HepG2 (cell line): ENCODE measurements at regions not wholly inside any gene's neighbourhood (a gene's known extent, or its start where the extent isn't known, plus 50 kb on each side); places are given as distances from the start of the nearest gene placed in this dataset.

ENCODE experiments used
- ATAC-seq: fragments of 200-7000 bp; cut with Tn5 transposase; 3 replicates; pipeline ENCODE4 v1.9.1; 2020; ENCODE audit warnings: mild to moderate bottlenecking, moderate library complexity
- BruUV-seq: library from RNA; stranded (reverse); fragments of 400-500 nt; replicated peaks from 2 replicates; lab custom pipeline; 2021; lab: Mats Ljungman, UMichigan
- CTCF ChIA-PET: fragments of 300-600 bp; formaldehyde crosslinking; extraction: SDS; loops from one replicate; lab custom pipeline; 2021; ENCODE audit warnings: low total read pairs, inconsistent platforms, low intra/inter-chr PET ratio; lab: Yijun Ruan, JAX
- POLR2A ChIA-PET: fragments of 350-600 bp; sonication (Branson Sonifier 250); formaldehyde crosslinking; loops from one replicate; lab custom pipeline; 2020; ENCODE audit warnings: antibody characterized with exemption, inconsistent platforms; lab: Yijun Ruan, JAX
- DNase-seq: peaks from one replicate; pipeline ENCODE4 v3.0.0-alpha.2; 2015; ENCODE audit warnings: low spot score
- FAIRE-seq: peaks from 3 replicates; lab custom pipeline; 2011; peaks lifted over from hg19 to GRCh38; lab: Jason Lieb, UNC
- H2AFZ ChIP-seq: one replicate; pipeline ENCODE4 v1.6.1; 2011; ENCODE audit warnings: low read length, inconsistent platforms
- H3K27ac ChIP-seq: fragments of 300-600 bp; 3 replicates; pipeline ENCODE4 v1.8.0; 2011; ENCODE audit warnings: mixed run types, mild to moderate bottlenecking, mixed read lengths, low read length, inconsistent platforms; ENCODE audit not compliant: insufficient read depth; ENCODE audit errors: extremely low read length
- H3K27me3 ChIP-seq, 2 experiments: fragments of 200-600 bp in 1 of 2; 2 replicates in 1 of 2; 3 replicates in 1 of 2; pipeline versions ENCODE4 v1.6.0 to v1.8.0; 2011; ENCODE audit warnings: low read length in 2 of 2, mild to moderate bottlenecking in 2 of 2, moderate library complexity in 2 of 2, inconsistent platforms in 1 of 2; ENCODE audit not compliant: insufficient read depth in 2 of 2, control insufficient read depth in 1 of 2
- H3K36me3 ChIP-seq, 2 experiments: fragments of 200-600 bp in 1 of 2; replicated peaks in 1 of 2; 2 replicates in 1 of 2; 3 replicates in 1 of 2; pipeline versions ENCODE4 v1.5.1 to v1.8.0; 2011; ENCODE audit warnings: low read length in 2 of 2, inconsistent platforms in 1 of 2; ENCODE audit not compliant: insufficient read depth in 2 of 2, control insufficient read depth in 1 of 2
- H3K4me1 ChIP-seq: 2 replicates; pipeline ENCODE4 v1.5.1; 2012; ENCODE audit warnings: low read length, inconsistent platforms; ENCODE audit not compliant: insufficient read depth
- H3K4me2 ChIP-seq: 2 replicates; pipeline ENCODE4 v1.6.0; 2011; ENCODE audit warnings: low read depth, low read length, inconsistent platforms
- H3K4me3 ChIP-seq, 3 experiments: fragments of 200-600 bp in 1 of 3; sonication (generic), shearing (Covaris generic) in 1 of 3; replicated peaks in 1 of 3; 2 replicates each; pipeline ENCODE4 v1.5.1; 2011 to 2016; ENCODE audit warnings: low read length in 3 of 3, inconsistent platforms in 2 of 3, low read depth in 2 of 3, mild to moderate bottlenecking in 2 of 3, control low read depth in 1 of 3, mixed read lengths in 1 of 3; ENCODE audit not compliant: insufficient read depth in 1 of 3
- H3K79me2 ChIP-seq: one replicate; pipeline ENCODE4 v1.6.1; 2011; ENCODE audit warnings: low read length, inconsistent platforms; ENCODE audit not compliant: insufficient read depth
- H3K9ac ChIP-seq: 2 replicates; pipeline ENCODE4 v1.6.0; 2011; ENCODE audit warnings: mild to moderate bottlenecking, low read depth, low read length, inconsistent platforms; ENCODE audit not compliant: insufficient read depth
- H3K9me3 ChIP-seq: 2 replicates; pipeline ENCODE4 v1.5.1; 2012; ENCODE audit warnings: mild to moderate bottlenecking, low read length
- H4K20me1 ChIP-seq: 2 replicates; pipeline ENCODE4 v1.6.0; 2011; ENCODE audit warnings: inconsistent platforms, mild to moderate bottlenecking, low read length, moderate library complexity; ENCODE audit not compliant: insufficient read depth
- HDAC2 ChIP-seq: sonication (generic); formaldehyde crosslinking; IDR thresholded peaks from 2 replicates; pipeline ENCODE4 v1.4.0; 2020; ENCODE audit warnings: missing genetic modification reagents
- MAFG ChIP-seq: sonication (generic); formaldehyde crosslinking; IDR thresholded peaks from 2 replicates; pipeline ENCODE4 v1.5.1; 2020; ENCODE audit warnings: mild to moderate bottlenecking, missing genetic modification reagents
- PHF21A ChIP-seq: sonication (generic); formaldehyde crosslinking; IDR thresholded peaks from 2 replicates; pipeline ENCODE4 v1.5.0; 2020; ENCODE audit warnings: mild to moderate bottlenecking, missing genetic modification reagents
- TAF1 ChIP-seq: sonication (generic); formaldehyde crosslinking; IDR thresholded peaks from 2 replicates; pipeline ENCODE4 v1.4.0; 2020; ENCODE audit warnings: missing genetic modification reagents
- ZKSCAN1 ChIP-seq: fragments of 150-350 bp; IDR thresholded peaks from 2 replicates; pipeline ENCODE4 v1.6.1; 2014; ENCODE audit warnings: low read length
- ZNF501 ChIP-seq: sonication (generic); formaldehyde crosslinking; IDR thresholded peaks from 2 replicates; pipeline ENCODE4 v1.5.1; 2020; ENCODE audit warnings: mild to moderate bottlenecking, moderate library complexity, missing genetic modification reagents
- WGBS: methylation state at CpG from one replicate; pipeline ENCODE4 v1.1.6; 2017; ENCODE audit warnings: low lambda C conversion rate; 5-methylcytosine and 5-hydroxymethylcytosine counted together
- in situ Hi-C: cut with HindIII; loops from 2 replicates; pipeline ENCODE4 v1.10.0; 2017; ENCODE audit warnings: low pct_unique_long_range_greater_than_20kb; ENCODE audit not compliant: extremely low pct_ligation_motif_present
- intact Hi-C: fragments of 100-400 bp; cut with micrococcal nuclease; formaldehyde crosslinking; loops from one replicate; pipeline ENCODE4 v1.10.0; 2022; ENCODE audit not compliant: unreplicated experiment
- TF ChIP-seq, protein P1 (sequence below): IDR thresholded peaks from 2 replicates; pipeline ENCODE4 v1.6.1; 2016; ENCODE audit warnings: low read depth, control low read depth
- TF ChIP-seq, protein P2 (sequence below): IDR thresholded peaks from 2 replicates; pipeline ENCODE4 v1.6.1; 2016; ENCODE audit warnings: missing compliant biosample characterization, missing genetic modification reagents, borderline replicate concordance

- TF ChIP-seq, protein P1, sequence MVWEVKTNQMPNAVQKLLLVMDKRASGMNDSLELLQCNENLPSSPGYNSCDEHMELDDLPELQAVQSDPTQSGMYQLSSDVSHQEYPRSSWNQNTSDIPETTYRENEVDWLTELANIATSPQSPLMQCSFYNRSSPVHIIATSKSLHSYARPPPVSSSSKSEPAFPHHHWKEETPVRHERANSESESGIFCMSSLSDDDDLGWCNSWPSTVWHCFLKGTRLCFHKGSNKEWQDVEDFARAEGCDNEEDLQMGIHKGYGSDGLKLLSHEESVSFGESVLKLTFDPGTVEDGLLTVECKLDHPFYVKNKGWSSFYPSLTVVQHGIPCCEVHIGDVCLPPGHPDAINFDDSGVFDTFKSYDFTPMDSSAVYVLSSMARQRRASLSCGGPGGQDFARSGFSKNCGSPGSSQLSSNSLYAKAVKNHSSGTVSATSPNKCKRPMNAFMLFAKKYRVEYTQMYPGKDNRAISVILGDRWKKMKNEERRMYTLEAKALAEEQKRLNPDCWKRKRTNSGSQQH (CRISPR knock-in tag) = no peak
- TF ChIP-seq TAF1 = no peak
- TF ChIP-seq, protein P2, sequence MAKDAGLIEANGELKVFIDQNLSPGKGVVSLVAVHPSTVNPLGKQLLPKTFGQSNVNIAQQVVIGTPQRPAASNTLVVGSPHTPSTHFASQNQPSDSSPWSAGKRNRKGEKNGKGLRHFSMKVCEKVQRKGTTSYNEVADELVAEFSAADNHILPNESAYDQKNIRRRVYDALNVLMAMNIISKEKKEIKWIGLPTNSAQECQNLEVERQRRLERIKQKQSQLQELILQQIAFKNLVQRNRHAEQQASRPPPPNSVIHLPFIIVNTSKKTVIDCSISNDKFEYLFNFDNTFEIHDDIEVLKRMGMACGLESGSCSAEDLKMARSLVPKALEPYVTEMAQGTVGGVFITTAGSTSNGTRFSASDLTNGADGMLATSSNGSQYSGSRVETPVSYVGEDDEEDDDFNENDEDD (CRISPR knock-in tag) = no peak
- no peak for TF ChIP-seq HDAC2
- no peak for TF ChIP-seq ZKSCAN1
- no peak for TF ChIP-seq PHF21A
- no peak for TF ChIP-seq MAFG (CRISPR knock-in tag)
Observed at GRCh38 chr2:134109246-134109645, 144.6 kb upstream of the MGAT5 start (continued).

DNA sequence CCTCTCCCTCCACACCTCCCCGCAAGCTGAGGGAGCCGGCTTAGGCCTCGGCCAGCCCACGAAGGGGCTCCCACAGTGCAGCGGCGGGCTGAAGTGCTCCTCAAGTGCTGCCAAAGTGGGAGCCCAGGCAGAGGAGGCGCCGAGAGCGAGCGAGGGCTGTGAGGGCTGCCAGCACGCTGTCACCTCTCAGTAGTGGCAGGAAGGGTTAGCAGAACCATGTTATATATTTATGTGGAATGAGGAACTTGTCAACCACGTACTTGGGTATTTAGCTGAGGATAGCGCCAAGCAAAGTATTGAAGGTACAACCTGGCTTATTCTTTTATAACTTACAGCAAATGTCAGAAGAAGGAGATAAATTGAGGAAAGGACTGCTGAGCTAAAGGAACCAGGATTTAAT lies 144.1 kb upstream of the MGAT5 start:
- POLR2A ChIA-PET = no interaction called here
- no peak for TF ChIP-seq ZNF501 (CRISPR knock-in tag)
- intact Hi-C loops = loop anchor here (10.0 kb wide), 1 partner anchor 805 kb away; the partner anchor contains the start of gene CCNT2
- Histone ChIP-seq H3K4me2 (no peak overlapping the region), H3K27ac (no peak overlapping the region), H4K20me1 (no peaks in the 10 kb centered on the region), H2AFZ (no peak overlapping the region), H3K36me3 (no peaks in the 10 kb centered on the region), H3K79me2 (no peaks in the 10 kb centered on the region), H3K9ac (no peak overlapping the region), H3K4me1 (no peaks in the 10 kb centered on the region; the same call in 1 of the 2 replicates), H3K9me3 (peaks cover 11% of the 10 kb centered on the region), H3K27me3 (peaks cover 0 to 4% of the 10 kb centered on the region in 2 experiments; a peak in 1 of 5 replicates), H3K4me3 (no peak overlapping the region)
- FAIRE-seq (no peak), DNase-seq (no peak), ATAC-seq (no peak)
- CTCF ChIA-PET = no interaction called here
- in situ Hi-C loops = no loop called here
- BruUV-seq = no TSS peak
- WGBS = 85% methylated on average over 13 of the region's 13 CpGs
